ENCODE measurements at regions not wholly inside any gene's neighbourhood (a gene's known extent, or its start where the extent isn't known, plus 50 kb on each side); places are given as distances from the start of the nearest gene placed in this dataset.

DNA sequence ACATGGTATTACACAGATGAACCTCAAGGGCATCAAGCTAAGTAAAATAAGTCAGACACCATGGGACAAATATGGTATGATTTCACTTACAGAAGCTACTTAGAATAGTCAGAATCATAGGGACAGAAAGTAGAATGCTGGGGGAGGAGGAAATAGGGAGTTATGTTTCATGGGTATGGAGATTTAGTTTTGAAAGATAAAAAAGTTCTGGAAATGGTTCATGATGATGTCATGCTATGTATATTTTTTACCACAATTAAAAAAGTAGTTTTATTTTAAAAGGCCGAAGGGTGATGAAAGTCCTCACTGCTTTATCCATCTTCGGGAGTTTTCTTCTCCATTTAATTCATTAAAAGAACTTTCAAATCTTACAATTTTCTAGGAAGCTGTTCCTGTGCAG is 181.9 kb downstream of the CALCRL start:
- no peak for TF ChIP-seq POLR2A (IDR thresholded peaks at IDR 0.05)
- TF ChIP-seq, protein P1, sequence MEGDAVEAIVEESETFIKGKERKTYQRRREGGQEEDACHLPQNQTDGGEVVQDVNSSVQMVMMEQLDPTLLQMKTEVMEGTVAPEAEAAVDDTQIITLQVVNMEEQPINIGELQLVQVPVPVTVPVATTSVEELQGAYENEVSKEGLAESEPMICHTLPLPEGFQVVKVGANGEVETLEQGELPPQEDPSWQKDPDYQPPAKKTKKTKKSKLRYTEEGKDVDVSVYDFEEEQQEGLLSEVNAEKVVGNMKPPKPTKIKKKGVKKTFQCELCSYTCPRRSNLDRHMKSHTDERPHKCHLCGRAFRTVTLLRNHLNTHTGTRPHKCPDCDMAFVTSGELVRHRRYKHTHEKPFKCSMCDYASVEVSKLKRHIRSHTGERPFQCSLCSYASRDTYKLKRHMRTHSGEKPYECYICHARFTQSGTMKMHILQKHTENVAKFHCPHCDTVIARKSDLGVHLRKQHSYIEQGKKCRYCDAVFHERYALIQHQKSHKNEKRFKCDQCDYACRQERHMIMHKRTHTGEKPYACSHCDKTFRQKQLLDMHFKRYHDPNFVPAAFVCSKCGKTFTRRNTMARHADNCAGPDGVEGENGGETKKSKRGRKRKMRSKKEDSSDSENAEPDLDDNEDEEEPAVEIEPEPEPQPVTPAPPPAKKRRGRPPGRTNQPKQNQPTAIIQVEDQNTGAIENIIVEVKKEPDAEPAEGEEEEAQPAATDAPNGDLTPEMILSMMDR (IDR thresholded peaks at IDR 0.05): no peak

Measured in body of pancreas (tissue), 4 donors.